GM12872 (cell line): ENCODE measurements at regions not wholly inside any gene's neighbourhood (a gene's known extent, or its start where the extent isn't known, plus 50 kb on each side); places are given as distances from the start of the nearest gene placed in this dataset.

ENCODE experiments used
- TF ChIP-seq, protein P1 (sequence below): IDR thresholded peaks from 3 replicates; pipeline ENCODE4 v1.5.1; 2011; ENCODE audit warnings: low read depth, mild to moderate bottlenecking, low read length, moderate library complexity; ENCODE audit not compliant: insufficient read depth

DNA sequence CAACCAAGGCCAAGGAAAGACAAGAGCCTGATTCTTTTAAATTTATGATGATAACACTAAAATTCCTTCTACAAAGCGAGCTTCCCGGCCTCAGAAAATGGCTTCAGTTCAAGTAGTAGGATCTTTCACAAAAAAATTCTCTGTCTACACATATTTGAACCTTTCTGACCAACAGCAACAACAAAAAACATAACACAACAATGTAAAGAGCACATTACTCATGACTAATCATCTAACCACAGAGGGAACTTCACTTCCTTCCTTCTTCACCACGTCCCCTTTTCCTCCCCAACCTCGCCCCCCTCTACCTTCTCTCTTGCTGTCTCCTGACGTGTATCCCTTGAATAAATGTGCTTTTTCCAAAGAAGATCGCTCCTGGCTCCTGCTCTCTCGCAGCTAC lies 228.2 kb downstream of the MYLK4 start:
- TF ChIP-seq, protein P1, sequence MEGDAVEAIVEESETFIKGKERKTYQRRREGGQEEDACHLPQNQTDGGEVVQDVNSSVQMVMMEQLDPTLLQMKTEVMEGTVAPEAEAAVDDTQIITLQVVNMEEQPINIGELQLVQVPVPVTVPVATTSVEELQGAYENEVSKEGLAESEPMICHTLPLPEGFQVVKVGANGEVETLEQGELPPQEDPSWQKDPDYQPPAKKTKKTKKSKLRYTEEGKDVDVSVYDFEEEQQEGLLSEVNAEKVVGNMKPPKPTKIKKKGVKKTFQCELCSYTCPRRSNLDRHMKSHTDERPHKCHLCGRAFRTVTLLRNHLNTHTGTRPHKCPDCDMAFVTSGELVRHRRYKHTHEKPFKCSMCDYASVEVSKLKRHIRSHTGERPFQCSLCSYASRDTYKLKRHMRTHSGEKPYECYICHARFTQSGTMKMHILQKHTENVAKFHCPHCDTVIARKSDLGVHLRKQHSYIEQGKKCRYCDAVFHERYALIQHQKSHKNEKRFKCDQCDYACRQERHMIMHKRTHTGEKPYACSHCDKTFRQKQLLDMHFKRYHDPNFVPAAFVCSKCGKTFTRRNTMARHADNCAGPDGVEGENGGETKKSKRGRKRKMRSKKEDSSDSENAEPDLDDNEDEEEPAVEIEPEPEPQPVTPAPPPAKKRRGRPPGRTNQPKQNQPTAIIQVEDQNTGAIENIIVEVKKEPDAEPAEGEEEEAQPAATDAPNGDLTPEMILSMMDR, result no peak

DNA sequence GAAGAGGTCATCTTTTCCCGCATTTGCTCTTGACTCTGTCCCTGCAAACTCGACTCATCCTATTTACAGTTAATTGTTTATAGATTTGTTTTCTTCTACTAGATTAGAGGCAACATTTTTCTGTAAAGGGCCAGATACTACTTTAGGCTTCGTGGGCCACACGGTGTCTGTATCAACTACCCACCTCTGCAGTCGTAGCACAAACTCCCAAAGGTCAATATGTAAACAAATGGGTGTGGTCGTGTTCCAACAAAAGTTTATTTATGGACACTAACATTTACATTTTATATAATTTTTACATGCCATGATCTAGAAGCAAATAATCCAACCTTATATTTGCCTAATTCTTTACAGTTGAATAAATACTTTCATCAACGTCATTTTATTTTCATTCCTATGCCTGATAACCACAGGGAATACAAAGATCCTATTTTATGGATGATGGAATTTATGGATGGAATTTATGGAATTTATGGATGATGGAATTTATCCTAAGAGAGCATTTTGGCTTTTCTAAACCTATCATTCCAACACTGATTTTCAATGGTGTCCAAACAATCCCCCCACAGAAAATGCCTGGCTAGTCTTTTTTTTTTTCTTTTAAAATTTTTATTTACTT lies 232.8 kb downstream of the MYLK4 start:
- TF ChIP-seq, protein P1, result no peak

DNA sequence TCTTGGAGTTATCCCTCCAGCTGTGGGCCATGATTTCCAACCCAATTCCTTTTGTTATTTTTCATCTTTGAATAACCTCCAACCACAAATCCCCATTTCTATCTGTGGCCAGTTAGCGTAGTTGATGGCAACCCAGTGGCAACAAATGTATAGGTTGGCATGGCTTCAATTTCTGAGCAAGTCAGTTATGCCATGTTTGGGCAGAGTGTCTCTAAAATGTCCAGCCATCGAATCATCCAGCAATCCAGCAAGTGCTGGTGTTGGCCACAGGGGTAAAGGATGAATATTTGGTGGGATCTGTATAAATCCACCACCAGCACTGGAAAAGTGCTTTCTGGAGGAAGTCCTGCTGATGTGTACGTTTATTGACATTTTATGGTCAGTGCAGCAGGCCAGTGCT lies 233.3 kb downstream of the MYLK4 start:
- TF ChIP-seq, protein P1, result no peak

DNA sequence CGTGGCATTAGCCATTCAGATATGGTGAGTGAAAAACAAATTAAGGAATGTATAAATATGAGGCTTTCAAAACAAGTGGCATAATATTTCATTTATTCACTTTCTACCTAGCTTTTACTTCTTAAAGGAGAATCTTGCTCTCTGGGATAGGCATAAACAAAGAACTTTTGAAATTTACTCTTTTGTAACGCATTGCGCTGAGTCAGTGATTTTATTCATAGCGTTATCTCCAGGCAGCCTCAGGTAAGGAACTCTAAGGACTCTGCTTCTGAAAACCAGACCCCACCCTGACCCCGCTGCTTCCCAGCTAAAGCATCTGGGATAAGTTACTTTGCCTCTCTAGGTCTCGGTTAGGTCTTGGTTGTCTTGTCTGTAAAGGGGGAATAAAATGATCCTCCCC lies 234.7 kb downstream of the MYLK4 start:
- TF ChIP-seq, protein P1, result no peak

DNA sequence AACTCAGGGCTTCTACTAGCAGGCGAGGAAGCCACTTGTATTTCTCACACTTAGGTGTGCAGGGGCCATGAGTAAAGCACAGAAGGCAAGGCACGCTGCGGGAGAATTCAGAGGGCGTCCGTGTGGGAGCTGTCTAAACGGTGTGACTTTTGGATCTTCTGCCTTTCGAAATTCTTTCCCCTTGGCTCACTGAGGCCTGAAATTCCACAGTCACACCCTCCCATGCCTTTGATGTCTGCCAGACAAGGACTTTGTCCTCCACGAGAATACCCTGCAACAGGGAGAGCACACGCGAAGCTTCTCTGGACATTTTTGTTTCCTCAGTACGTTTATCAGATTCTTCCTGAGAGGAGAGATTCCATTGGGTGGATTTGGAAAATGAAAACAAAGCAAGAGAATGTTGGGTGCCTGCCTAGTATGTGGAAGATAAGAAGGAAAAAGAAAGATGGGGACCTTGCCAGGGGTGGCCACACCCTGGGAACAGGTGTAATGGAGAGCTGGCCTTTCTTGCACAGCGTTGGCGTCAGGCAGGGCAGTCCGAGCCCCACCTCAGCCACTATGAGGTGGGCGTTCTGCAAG lies 235.7 kb downstream of the MYLK4 start:
- TF ChIP-seq, protein P1, result no peak

DNA sequence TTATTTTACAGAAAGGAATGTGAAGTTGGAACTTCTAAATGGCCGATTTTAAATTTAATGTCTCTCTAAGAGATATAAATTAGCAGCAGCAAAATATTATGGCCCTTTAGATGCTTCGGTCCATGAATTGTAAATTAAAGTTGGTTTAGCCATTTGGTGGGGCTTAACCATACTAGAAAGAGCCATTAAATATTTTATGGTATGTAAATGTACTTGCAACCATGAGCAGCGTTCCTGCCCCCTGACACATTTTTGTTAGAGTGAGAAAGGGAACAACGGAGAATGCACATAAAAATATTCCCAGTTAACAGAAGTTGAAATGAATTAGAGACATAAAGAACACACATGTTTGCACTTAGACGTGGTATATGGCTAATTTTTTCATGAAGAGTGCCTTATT lies 237.9 kb downstream of the MYLK4 start:
- TF ChIP-seq, protein P1, result no peak

DNA sequence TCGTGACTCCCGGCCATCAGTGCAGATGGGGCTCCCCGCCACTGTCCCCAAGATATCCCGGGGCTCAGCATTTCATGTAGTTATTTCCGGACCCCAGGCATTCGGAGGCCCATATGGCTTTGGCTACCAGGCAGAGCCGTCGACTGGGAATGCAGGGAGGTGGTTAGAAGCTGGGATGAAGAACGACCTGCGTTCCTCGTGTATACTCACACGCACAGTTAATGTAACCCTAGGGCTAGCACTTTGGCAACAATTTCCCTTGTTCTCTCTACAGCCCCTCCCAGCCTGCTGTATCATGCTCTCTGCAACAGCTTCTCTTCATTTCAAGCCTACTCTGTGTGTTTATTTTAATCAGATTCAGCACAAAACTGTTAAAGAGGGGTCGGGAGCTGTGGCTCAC lies 240.4 kb downstream of the MYLK4 start:
- TF ChIP-seq, protein P1, result no peak

DNA sequence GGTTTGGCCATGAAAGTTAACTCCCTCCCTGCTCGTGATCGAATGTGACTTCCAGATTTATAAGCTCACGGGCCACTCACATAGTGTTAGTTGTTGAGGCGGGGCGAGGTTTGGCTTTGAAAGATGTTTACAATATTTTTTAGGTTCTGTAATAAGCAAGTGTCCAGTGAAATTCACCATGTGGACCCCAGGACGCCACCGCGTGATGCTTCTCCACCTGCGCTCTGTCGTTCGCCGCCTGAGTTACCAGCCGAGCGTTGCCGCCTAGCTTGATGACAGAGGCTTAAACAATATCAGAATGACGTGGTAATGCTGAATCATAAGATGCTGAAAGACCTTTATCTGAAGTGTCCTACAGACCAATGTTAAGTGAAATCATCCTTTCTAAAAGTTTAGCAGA lies 241.0 kb downstream of the MYLK4 start:
- TF ChIP-seq, protein P1, result no peak
